CD4-positive, alpha-beta memory T cell (primary cell): ENCODE measurements at regions not wholly inside any gene's neighbourhood (a gene's known extent, or its start where the extent isn't known, plus 50 kb on each side); places are given as distances from the start of the nearest gene placed in this dataset.
A peak's percentile ranks its signal among the peaks of the same experiment; 100 is the strongest.

Source experiments
- CTCF ChIA-PET: fragments of 350-600 bp; sonication (Branson Sonifier 250); formaldehyde crosslinking; loops from one replicate; lab custom pipeline; 2021; ENCODE audit warnings: inconsistent platforms; ENCODE audit not compliant: partially characterized antibody; lab: Charles Lee
- POLR2A ChIA-PET: fragments of 350-600 bp; sonication (Branson Sonifier 250); formaldehyde crosslinking; loops from one replicate; lab custom pipeline; 2021; ENCODE audit not compliant: partially characterized antibody; lab: Charles Lee
- DNase-seq, 5 donors: peaks; one replicate each; pipeline versions ENCODE4 v3.0.0 to v3.0.0-alpha.2; 2020 to 2022; ENCODE audit warnings: mixed read lengths in 1 of 5
- H3K27ac ChIP-seq: one replicate; pipeline ENCODE4 v1.7.0; 2013; ENCODE audit warnings: low read depth, low read length
- H3K27me3 ChIP-seq: 2 replicates; pipeline ENCODE4 v1.7.0; 2013; ENCODE audit warnings: mild to moderate bottlenecking, low read length, moderate library complexity; ENCODE audit not compliant: insufficient read depth
- H3K36me3 ChIP-seq: 2 replicates; pipeline ENCODE4 v1.7.0; 2013; ENCODE audit warnings: mild to moderate bottlenecking, low read length, moderate library complexity; ENCODE audit not compliant: insufficient read depth
- H3K4me1 ChIP-seq: 2 replicates; pipeline ENCODE4 v1.7.0; 2013; ENCODE audit warnings: mild to moderate bottlenecking, low read length, moderate library complexity; ENCODE audit not compliant: insufficient read depth
- H3K4me3 ChIP-seq, 2 donors: one replicate each; pipeline ENCODE4 v1.7.0; 2013; ENCODE audit warnings: low read length in 2 of 2, mild to moderate bottlenecking in 1 of 2
- H3K9me3 ChIP-seq, 2 donors: one replicate each; pipeline ENCODE4 v1.7.0; 2013; ENCODE audit warnings: low read length in 2 of 2, control low read depth in 1 of 2; ENCODE audit not compliant: control insufficient read depth in 1 of 2
- H3K27ac Mint-ChIP-seq, 7 donors: one replicate each; pipeline ENCODE4 v1.8.0; 2020 to 2021; ENCODE audit warnings: mixed read lengths in 7 of 7, mild to moderate bottlenecking in 6 of 7, inconsistent platforms in 3 of 7, moderate library complexity in 3 of 7
- H3K27me3 Mint-ChIP-seq, 2 donors: one replicate each; pipeline ENCODE4 v1.8.0; 2020 to 2021; ENCODE audit warnings: mixed read lengths in 2 of 2
- H3K36me3 Mint-ChIP-seq, 2 donors: one replicate each; pipeline ENCODE4 v1.8.0; 2020 to 2021; ENCODE audit warnings: mixed read lengths in 2 of 2, inconsistent platforms in 1 of 2, mild to moderate bottlenecking in 1 of 2
- H3K4me1 Mint-ChIP-seq, 4 donors: one replicate each; pipeline ENCODE4 v1.8.0; 2020 to 2021; ENCODE audit warnings: mixed read lengths in 4 of 4, mild to moderate bottlenecking in 1 of 4
- H3K4me3 Mint-ChIP-seq, 8 donors: one replicate each; pipeline ENCODE4 v1.8.0; 2020 to 2021; ENCODE audit warnings: mixed read lengths in 8 of 8, mild to moderate bottlenecking in 7 of 8, moderate library complexity in 6 of 8, inconsistent platforms in 3 of 8
- H3K9me3 Mint-ChIP-seq, 8 donors: one replicate each; pipeline ENCODE4 v1.8.0; 2020 to 2021; ENCODE audit warnings: mixed read lengths in 8 of 8, mild to moderate bottlenecking in 5 of 8, inconsistent platforms in 3 of 8, moderate library complexity in 1 of 8
- intact Hi-C: fragments of 100-400 bp; cut with micrococcal nuclease; formaldehyde crosslinking; loops from one replicate; pipeline ENCODE4 v1.15.1; 2023

- no peak overlapping the region for H3K27ac Mint-ChIP-seq
- peaks cover 10 to 14% (median 12%) of the 10 kb centered on the region in 4 donors for H3K4me1 Mint-ChIP-seq
- H3K27me3 ChIP-seq: no peaks in the 10 kb centered on the region
- ChIA-PET POLR2A (no interaction called here), CTCF (interaction anchor here (0.7 to 1.9 kb wide), 5 partner anchors 11 to 199 kb away, joined by 3 to 5 read pairs (median 3); no protein-coding TSS in a partner anchor)
- no peaks in the 10 kb centered on the region for H3K9me3 ChIP-seq
- H3K9me3 Mint-ChIP-seq: no peaks in the 10 kb centered on the region
- no peak overlapping the region for H3K4me3 Mint-ChIP-seq
- no peaks in the 10 kb centered on the region for H3K36me3 ChIP-seq
- intact Hi-C loops: no loop called here
- peaks cover 0 to 2% of the 10 kb centered on the region in 2 donors for H3K27me3 Mint-ChIP-seq
- peaks cover 21% of the 10 kb centered on the region for H3K4me1 ChIP-seq
- no peak overlapping the region for H3K4me3 ChIP-seq
- no peaks in the 10 kb centered on the region for H3K36me3 Mint-ChIP-seq
- DNase-seq: no peak
- H3K27ac ChIP-seq: no peak overlapping the region
These were observed 60.1 kb downstream of the NABP1 start for GRCh38 chr2:191738003-191738402.

GRCh38 chr2:191738667-191739066, 60.7 kb downstream of the NABP1 start:
- no peaks in the 10 kb centered on the region for H3K27me3 ChIP-seq
- Mint-ChIP-seq H3K9me3 (no peaks in the 10 kb centered on the region), H3K4me1 (peaks cover 10 to 14% (median 12%) of the 10 kb centered on the region in 4 donors), H3K27ac (no peak overlapping the region), H3K4me3 (no peak overlapping the region), H3K36me3 (no peaks in the 10 kb centered on the region), H3K27me3 (peaks cover 0 to 4% of the 10 kb centered on the region in 2 donors)
- no peak overlapping the region for H3K27ac ChIP-seq
- peaks cover 21% of the 10 kb centered on the region for H3K4me1 ChIP-seq
- ChIA-PET CTCF (interaction anchor here (1.0 to 1.9 kb wide), 4 partner anchors 10 to 199 kb away, joined by 3 to 5 read pairs (median 4); no protein-coding TSS in a partner anchor), POLR2A (no interaction called here)
- intact Hi-C loops: no loop called here
- no peak overlapping the region for H3K4me3 ChIP-seq
- no peaks in the 10 kb centered on the region for H3K36me3 ChIP-seq
- no peak for DNase-seq
- H3K9me3 ChIP-seq: no peaks in the 10 kb centered on the region

GRCh38 chr2:191739194-191739593, 61.3 kb downstream of the NABP1 start:
- intact Hi-C loops: no loop called here
- Mint-ChIP-seq H3K9me3 (no peaks in the 10 kb centered on the region), H3K27me3 (peaks cover 1 to 4% of the 10 kb centered on the region in 2 donors), H3K4me1 (peaks cover 10 to 14% (median 12%) of the 10 kb centered on the region in 4 donors), H3K4me3 (no peak overlapping the region), H3K27ac (peak overlapping the region in 1 of 7 donors; percentile 42), H3K36me3 (no peaks in the 10 kb centered on the region)
- Histone ChIP-seq H3K4me1 (peaks cover 21% of the 10 kb centered on the region), H3K9me3 (no peaks in the 10 kb centered on the region), H3K27ac (no peak overlapping the region), H3K36me3 (no peaks in the 10 kb centered on the region), H3K4me3 (no peak overlapping the region), H3K27me3 (no peaks in the 10 kb centered on the region)
- CTCF ChIA-PET: interaction anchor here (1.4 to 1.8 kb wide), 3 partner anchors 172 to 424 kb away, joined by 4 to 5 read pairs (median 5); no protein-coding TSS in a partner anchor
- POLR2A ChIA-PET: interaction anchor here (1.4 to 1.5 kb wide), 2 partner anchors 60 to 101 kb away, joined by 5 to 6 read pairs; no protein-coding TSS in a partner anchor
- DNase-seq: no peak

GRCh38 chr2:191740016-191740419, 62.1 kb downstream of the NABP1 start:
- no peaks in the 10 kb centered on the region for H3K36me3 Mint-ChIP-seq
- Histone ChIP-seq H3K4me3 (no peak overlapping the region), H3K36me3 (no peaks in the 10 kb centered on the region), H3K9me3 (no peaks in the 10 kb centered on the region), H3K4me1 (peaks cover 21% of the 10 kb centered on the region), H3K27me3 (no peaks in the 10 kb centered on the region), H3K27ac (no peak overlapping the region)
- peak overlapping the region; percentile 48 to 91 (median 82) for H3K27ac Mint-ChIP-seq
- CTCF ChIA-PET: interaction anchor here (1.3 to 1.8 kb wide), 3 partner anchors 173 to 423 kb away, joined by 4 to 5 read pairs (median 4); no protein-coding TSS in a partner anchor
- no peaks in the 10 kb centered on the region for H3K9me3 Mint-ChIP-seq
- peaks cover 10 to 14% (median 12%) of the 10 kb centered on the region in 4 donors for H3K4me1 Mint-ChIP-seq
- H3K4me3 Mint-ChIP-seq: peak overlapping the region in 6 of 8 donors; percentile 0 to 31 (median 18)
- DNase-seq: peak; percentile 77 to 84 (median 84)
- POLR2A ChIA-PET: interaction anchor here (1.0 to 1.5 kb wide), 5 partner anchors 61 to 169 kb away, joined by 4 to 6 read pairs (median 5); partner anchors contain the start of gene NABP1
- intact Hi-C loops: loop anchor here (1.0 kb wide), 1 partner anchor 62 kb away; the partner anchor contains the start of gene NABP1
- peaks cover 2 to 3% of the 10 kb centered on the region in 2 donors for H3K27me3 Mint-ChIP-seq

GRCh38 chr2:191740759-191741158, 62.8 kb downstream of the NABP1 start:
- Histone ChIP-seq H3K27me3 (no peaks in the 10 kb centered on the region), H3K4me1 (peaks cover 21% of the 10 kb centered on the region), H3K4me3 (no peak overlapping the region), H3K9me3 (no peaks in the 10 kb centered on the region), H3K36me3 (no peaks in the 10 kb centered on the region), H3K27ac (no peak overlapping the region)
- H3K4me3 Mint-ChIP-seq: no peak overlapping the region
- no peak for DNase-seq
- no peaks in the 10 kb centered on the region for H3K36me3 Mint-ChIP-seq
- CTCF ChIA-PET: interaction anchor here (1.3 to 1.8 kb wide), 3 partner anchors 174 to 422 kb away, joined by 4 to 5 read pairs (median 4); no protein-coding TSS in a partner anchor
- H3K9me3 Mint-ChIP-seq: no peaks in the 10 kb centered on the region
- POLR2A ChIA-PET: interaction anchor here (1.0 to 1.5 kb wide), 5 partner anchors 61 to 170 kb away, joined by 4 to 6 read pairs (median 5); partner anchors contain the start of gene NABP1
- H3K4me1 Mint-ChIP-seq: peaks cover 10 to 14% (median 12%) of the 10 kb centered on the region in 4 donors
- H3K27me3 Mint-ChIP-seq: peaks cover 2 to 4% of the 10 kb centered on the region in 2 donors
- no peak overlapping the region for H3K27ac Mint-ChIP-seq
- intact Hi-C loops: loop anchor here (1.0 kb wide), 1 partner anchor 62 kb away; the partner anchor contains the start of gene NABP1

- ChIA-PET POLR2A (no interaction called here), CTCF (interaction anchor here (1.8 to 2.9 kb wide), 2 partner anchors 12 to 416 kb away, joined by 6 to 16 read pairs; no protein-coding TSS in a partner anchor)
- H3K27ac Mint-ChIP-seq: no peak overlapping the region
These were observed 68.6 kb downstream of the NABP1 start for GRCh38 chr2:191746346-191747169.

GRCh38 chr2:191747170-191747530, 69.2 kb downstream of the NABP1 start:
- H3K9me3 Mint-ChIP-seq: no peaks in the 10 kb centered on the region
- no peaks in the 10 kb centered on the region for H3K36me3 Mint-ChIP-seq
- DNase-seq: no peak
- no peak overlapping the region for H3K4me3 ChIP-seq
- no peak overlapping the region for H3K27ac Mint-ChIP-seq
- H3K27me3 Mint-ChIP-seq: peaks cover 7 to 11% of the 10 kb centered on the region in 2 donors
- no peak overlapping the region for H3K27ac ChIP-seq
- H3K9me3 ChIP-seq: no peaks in the 10 kb centered on the region
- no peaks in the 10 kb centered on the region for H3K36me3 ChIP-seq
- H3K4me1 Mint-ChIP-seq: no peaks in the 10 kb centered on the region
- H3K4me3 Mint-ChIP-seq: no peak overlapping the region
- CTCF ChIA-PET: interaction anchor here (2.9 kb wide), 1 partner anchor 12 kb away, joined by 16 read pairs; no protein-coding TSS in a partner anchor
- intact Hi-C loops: no loop called here
- H3K27me3 ChIP-seq: no peaks in the 10 kb centered on the region
- no peaks in the 10 kb centered on the region for H3K4me1 ChIP-seq
- POLR2A ChIA-PET: no interaction called here

More at GRCh38 chr2:191746346-191747169, 68.6 kb downstream of the NABP1 start:
- Mint-ChIP-seq H3K4me1 (no peaks in the 10 kb centered on the region), H3K27me3 (peaks cover 7 to 10% of the 10 kb centered on the region in 2 donors), H3K36me3 (no peaks in the 10 kb centered on the region), H3K9me3 (no peaks in the 10 kb centered on the region), H3K4me3 (no peak overlapping the region)
- Histone ChIP-seq H3K9me3 (no peaks in the 10 kb centered on the region), H3K27me3 (no peaks in the 10 kb centered on the region), H3K36me3 (no peaks in the 10 kb centered on the region), H3K4me1 (no peaks in the 10 kb centered on the region), H3K4me3 (no peak overlapping the region), H3K27ac (no peak overlapping the region)
- DNase-seq: no peak
- intact Hi-C loops: no loop called here
